HG03025 (cell line): ENCODE measurements at regions not wholly inside any gene's neighbourhood (a gene's known extent, or its start where the extent isn't known, plus 50 kb on each side); places are given as distances from the start of the nearest gene placed in this dataset.
"Not testable (repeated sequence)": the region's sequence is repeated elsewhere in the genome, so short reads cannot be mapped to it uniquely, and the experiment has no call there.

ENCODE experiments used
- ATAC-seq: cut with Tn5 transposase; IDR thresholded peaks from one replicate; pipeline ENCODE4 v1.9.1; 2021; ENCODE audit warnings: mild to moderate bottlenecking, moderate library complexity; ENCODE audit not compliant: unreplicated experiment, low FRiP score

DNA sequence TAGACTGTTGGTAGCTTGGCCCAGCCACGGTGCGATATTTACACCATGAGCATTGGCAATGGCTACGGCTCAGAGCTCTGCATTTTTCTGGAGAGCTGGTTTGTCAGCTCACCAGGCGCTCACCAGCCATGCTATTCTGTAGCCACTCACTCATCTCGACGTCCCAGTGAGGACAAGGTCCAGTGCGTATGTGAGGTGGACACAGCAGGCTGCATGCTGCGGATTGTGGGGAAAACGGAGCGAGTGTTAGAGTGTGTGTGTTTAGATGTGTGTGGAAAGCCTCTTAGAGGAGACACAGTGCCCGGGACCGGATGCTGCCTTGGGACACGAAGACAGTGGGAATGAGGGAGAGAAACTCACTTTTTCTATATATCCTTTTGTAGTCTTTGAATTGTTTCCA lies 103.7 kb downstream of the PLXNA1 start:
- ATAC-seq = not testable (repeated sequence)

GRCh38 chr3:127087441-127087840 lies 104.5 kb downstream of the PLXNA1 start:
- no peak for ATAC-seq

- ATAC-seq = no peak
Measured at GRCh38 chr3:127088511-127089351, 104.2 kb upstream of the PRR23E start.

DNA sequence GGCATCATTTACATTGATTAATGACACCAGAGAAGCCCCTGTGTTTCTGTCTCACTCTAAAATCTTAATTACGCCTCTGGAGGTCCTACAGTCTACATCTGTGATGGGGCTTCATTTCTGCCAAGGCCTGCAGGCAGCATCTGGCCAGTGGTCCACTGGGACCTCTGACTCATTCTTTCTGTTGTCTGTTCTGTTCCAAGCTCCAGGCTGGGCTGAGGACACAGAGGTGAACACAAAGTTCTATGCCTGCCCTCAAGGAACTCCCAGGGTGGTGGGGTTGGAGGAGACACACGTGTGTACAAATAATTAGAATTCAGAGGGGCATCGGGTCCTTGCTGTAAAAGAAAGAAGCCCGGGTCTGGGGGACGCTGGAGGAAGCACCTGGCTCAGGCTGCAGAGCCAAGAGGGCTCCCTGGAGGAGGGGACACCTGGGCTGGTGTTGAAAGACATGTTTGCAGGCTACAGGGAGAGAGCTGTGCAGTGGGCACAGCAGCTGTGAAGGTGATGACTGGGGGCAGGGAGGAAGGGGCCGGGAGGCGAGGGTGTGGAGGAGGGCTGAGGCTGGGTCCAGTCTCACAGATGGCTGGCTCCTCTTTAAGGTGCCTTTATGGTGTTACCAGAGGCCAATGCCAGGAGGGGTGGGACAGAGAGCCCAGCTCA lies 103.3 kb upstream of the PRR23E start:
- ATAC-seq = no peak

- ATAC-seq = no peak
Measured at GRCh38 chr3:127090218-127091160, 102.4 kb upstream of the PRR23E start.

GRCh38 chr3:127091376-127091775 lies 101.6 kb upstream of the PRR23E start:
- no peak for ATAC-seq

DNA sequence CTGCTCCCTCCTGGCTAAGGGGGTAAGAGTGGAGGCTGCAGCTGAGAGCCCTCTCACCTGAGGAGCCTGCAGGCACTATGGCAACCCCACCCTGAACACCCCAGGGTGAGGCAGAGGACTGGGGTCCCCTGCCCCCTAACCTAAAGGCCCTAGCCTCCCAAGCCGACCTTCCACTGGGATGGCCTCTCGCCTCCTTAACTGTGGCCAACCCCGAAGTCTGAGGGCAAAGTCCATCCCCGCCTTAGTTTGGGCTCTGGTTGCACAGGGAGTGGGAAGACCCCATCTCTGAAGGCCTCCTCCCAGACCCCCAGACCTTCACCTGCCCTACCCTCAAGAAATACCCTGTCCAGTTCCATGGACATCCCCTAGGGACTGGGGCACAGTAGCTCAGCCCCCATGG lies 100.6 kb upstream of the PRR23E start:
- no peak for ATAC-seq

DNA sequence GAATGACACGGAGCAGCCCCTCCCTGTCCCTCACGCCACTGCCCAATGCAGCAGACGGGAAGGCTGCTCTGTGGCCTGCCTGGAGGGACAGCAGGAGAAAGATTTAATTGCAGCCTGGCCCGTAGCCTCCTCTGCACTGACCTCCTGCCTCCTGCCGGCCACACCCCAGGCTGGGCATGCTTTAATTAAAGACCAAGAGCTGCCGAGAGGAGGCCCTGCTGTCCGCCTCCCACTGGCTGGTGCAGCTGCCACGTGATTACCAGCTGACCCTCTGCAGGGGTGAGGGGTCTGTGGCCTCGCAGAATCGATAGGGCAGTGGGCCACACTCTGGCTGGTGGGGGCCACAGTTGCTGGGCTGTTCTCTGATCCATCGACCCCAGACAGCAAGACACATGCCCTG lies 100.2 kb upstream of the PRR23E start:
- ATAC-seq = no peak

DNA sequence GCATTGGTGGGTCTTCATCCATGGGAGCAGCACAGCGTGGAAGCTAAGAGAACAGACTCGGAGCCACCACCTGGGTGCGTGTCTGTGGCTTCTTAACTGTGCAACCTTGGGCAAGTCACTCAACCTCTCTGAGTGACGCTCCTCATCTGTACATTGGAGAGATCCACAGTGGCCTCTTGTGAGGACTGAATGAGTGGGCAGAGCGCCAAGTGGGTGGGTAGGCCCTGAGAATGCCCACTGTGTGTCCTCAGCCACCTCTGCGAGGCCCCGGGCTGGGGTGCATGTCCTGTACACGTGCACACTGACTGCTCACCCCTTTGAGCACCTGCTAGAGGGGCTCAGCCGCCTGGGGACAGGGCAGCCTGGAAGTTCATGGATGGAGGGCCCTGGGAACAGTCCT lies 99.6 kb upstream of the PRR23E start:
- no peak for ATAC-seq

DNA sequence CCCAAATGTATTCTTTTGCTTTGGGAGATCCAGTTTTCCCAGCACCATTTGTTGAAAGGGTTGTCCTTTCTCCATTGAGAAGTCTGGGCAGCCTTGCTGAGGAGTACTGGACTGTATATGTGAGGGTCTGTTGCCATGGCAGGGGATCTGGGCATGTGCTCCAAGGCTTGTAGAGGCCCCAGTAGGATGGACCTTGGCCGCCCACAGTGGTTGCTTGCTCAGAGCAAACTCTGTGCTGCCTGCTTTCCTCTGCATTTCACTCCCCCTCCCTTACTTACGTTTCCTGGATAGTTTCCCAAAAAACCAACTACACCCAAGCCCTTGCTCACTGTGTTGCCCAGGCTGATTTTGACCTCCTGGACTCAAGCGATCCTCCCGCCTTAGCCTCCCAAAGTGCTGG lies 97.2 kb upstream of the PRR23E start:
- ATAC-seq = no peak

- no peak for ATAC-seq
Measured at GRCh38 chr3:127096256-127097071, 96.5 kb upstream of the PRR23E start.

DNA sequence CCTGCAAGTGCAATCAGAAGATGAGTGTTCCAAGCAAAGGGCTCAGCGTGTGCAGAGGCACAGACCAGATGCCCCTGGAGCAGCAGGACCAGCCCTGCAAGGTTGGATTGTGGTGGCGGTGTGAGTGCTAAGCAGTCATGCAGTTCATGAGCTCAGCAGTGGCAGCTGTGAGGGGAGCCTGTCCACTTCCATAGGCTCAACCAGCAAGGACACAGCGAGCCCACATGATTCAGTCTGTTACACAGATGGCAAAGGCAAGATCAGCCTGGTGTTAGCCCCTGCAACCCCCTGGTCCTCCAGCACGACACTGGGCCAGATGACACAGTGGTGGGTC lies 95.9 kb upstream of the PRR23E start:
- no peak for ATAC-seq

GRCh38 chr3:127097481-127097880 lies 95.5 kb upstream of the PRR23E start:
- no peak for ATAC-seq

DNA sequence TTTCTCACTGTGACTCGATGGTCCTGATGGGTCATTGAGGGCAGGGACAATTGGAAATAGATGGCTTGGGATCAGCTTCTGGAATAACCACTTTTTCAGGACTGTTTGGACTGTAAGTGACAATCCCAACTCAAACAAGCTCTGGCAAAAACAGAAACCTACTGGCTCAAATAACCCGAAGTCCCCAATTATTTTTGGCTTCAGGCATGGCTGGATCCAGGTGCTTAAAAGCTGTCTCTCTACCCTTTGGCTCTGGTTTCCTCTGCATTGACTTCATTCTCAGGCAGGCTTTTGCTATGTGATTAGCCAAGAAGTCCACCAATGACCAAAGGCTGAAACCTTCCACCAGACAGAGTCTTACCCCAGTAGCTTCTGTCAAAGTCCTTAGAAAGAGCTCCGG lies 92.9 kb upstream of the PRR23E start:
- ATAC-seq = no peak

DNA sequence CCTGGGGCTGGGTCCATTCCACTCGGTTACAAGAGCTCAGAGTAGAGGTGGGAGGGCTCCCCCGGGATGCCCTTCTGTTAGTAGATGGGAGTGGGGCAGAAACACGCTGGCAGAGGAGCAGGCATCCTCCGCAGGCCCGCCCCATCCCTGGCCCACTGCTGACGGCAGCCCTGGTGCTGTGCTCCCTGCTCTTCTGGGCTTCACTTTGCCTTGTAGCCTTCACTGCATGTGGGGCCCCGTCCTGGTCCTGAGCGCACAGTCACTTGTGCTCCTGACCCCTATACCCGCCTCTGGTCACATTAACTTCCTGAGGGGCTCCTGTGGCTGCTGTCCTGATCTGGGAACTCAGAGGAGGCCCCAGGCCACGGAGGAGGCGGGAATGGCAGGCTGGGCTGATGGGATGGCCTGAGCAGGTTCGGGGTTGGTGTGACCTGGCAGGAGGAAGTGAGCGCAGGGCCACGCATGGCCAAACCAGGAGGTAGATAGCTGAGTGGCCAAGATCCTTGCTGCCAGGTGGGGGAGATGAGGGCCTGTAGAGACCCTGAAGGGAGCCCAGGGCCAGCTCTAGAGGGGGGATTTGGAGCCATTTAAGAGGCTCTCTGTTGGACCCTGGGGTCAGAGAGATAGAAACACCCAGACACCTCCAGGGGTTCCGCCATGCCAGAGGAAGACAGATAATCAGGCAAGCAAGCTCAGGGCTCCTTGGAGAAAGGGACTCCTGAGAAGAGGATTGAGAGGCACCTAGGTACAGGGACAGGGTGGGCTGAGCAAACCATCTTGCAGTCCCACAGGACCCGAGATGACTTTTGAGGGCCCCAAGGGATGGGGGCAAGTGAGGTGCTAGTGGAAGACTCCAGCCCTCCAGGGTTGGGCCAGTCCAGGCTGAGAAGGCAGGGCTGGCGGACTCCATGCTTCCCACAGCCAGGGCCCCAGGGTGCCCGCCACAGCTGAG lies 92.2 kb upstream of the PRR23E start:
- ATAC-seq = no peak

DNA sequence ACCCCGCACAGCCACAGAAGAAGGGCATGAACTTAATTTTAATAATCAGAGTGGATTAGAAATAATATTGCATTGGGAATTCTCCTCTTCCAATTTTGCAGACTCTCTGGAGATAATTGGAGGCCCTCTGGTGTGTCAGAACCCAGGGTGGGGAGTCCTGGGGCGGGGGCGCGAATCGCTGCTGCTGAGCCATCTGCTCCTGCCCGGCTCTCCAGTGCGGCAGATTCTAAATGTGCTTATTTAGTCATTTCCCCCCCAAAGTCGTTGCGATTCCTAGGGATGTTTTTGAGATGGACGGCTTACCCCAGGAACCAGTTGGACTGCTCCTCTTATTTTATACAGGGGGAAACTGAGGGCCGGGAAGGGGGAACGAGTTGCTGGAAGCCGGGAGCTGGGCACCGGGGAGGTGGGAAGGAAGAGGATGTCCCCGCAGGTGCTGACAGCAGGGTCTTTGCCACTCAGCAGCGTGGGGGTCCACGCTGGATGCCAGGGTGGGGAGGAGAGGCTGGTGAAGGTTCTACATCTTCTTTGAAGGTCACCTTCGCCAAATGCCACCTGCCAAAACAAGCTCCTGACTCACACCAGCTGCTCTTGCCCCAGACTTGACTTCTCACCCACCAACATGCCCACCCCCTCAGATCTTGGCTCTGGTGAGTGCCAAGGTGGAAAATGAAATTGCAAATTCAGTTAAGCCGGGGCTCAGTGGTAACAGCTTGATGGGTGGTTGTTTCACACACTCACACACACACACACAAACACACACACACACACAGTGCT lies 91.3 kb upstream of the PRR23E start:
- no peak for ATAC-seq

DNA sequence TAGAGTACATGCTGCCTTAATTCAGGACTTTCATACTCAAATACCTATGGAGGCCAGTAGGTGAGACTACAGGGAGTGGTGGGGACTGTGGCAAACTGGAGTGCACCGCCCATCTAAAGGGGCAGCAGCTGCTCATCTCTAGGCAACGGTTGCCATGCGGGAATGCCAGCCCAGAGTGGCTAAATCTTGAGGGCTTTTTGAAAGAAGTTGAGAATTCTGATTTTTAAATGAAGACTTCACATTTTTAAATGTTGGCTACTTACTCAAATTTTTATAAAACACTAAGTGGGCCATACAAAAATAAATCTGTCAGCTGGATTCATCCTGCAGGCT lies 90.8 kb upstream of the PRR23E start:
- no peak for ATAC-seq

GRCh38 chr3:127102587-127102986 lies 90.3 kb upstream of the PRR23E start:
- ATAC-seq = no peak

- ATAC-seq = no peak
Measured at GRCh38 chr3:127103080-127103479, 89.9 kb upstream of the PRR23E start.
